CD4-positive, alpha-beta memory T cell (primary cell): ENCODE measurements at regions not wholly inside any gene's neighbourhood (a gene's known extent, or its start where the extent isn't known, plus 50 kb on each side); places are given as distances from the start of the nearest gene placed in this dataset.

Experiments
- CTCF ChIA-PET: fragments of 350-600 bp; sonication (Branson Sonifier 250); formaldehyde crosslinking; loops from one replicate; lab custom pipeline; 2021; ENCODE audit warnings: inconsistent platforms; ENCODE audit not compliant: partially characterized antibody; lab: Charles Lee
- POLR2A ChIA-PET: fragments of 350-600 bp; sonication (Branson Sonifier 250); formaldehyde crosslinking; loops from one replicate; lab custom pipeline; 2021; ENCODE audit not compliant: partially characterized antibody; lab: Charles Lee
- DNase-seq, 5 donors: peaks; one replicate each; pipeline versions ENCODE4 v3.0.0 to v3.0.0-alpha.2; 2020 to 2022; ENCODE audit warnings: mixed read lengths in 1 of 5
- H3K27ac ChIP-seq: one replicate; pipeline ENCODE4 v1.7.0; 2013; ENCODE audit warnings: low read depth, low read length
- H3K27me3 ChIP-seq: 2 replicates; pipeline ENCODE4 v1.7.0; 2013; ENCODE audit warnings: mild to moderate bottlenecking, low read length, moderate library complexity; ENCODE audit not compliant: insufficient read depth
- H3K36me3 ChIP-seq: 2 replicates; pipeline ENCODE4 v1.7.0; 2013; ENCODE audit warnings: mild to moderate bottlenecking, low read length, moderate library complexity; ENCODE audit not compliant: insufficient read depth
- H3K4me1 ChIP-seq: 2 replicates; pipeline ENCODE4 v1.7.0; 2013; ENCODE audit warnings: mild to moderate bottlenecking, low read length, moderate library complexity; ENCODE audit not compliant: insufficient read depth
- H3K4me3 ChIP-seq, 2 donors: one replicate each; pipeline ENCODE4 v1.7.0; 2013; ENCODE audit warnings: low read length in 2 of 2, mild to moderate bottlenecking in 1 of 2
- H3K9me3 ChIP-seq, 2 donors: one replicate each; pipeline ENCODE4 v1.7.0; 2013; ENCODE audit warnings: low read length in 2 of 2, control low read depth in 1 of 2; ENCODE audit not compliant: control insufficient read depth in 1 of 2
- H3K27ac Mint-ChIP-seq, 7 donors: one replicate each; pipeline ENCODE4 v1.8.0; 2020 to 2021; ENCODE audit warnings: mixed read lengths in 7 of 7, mild to moderate bottlenecking in 6 of 7, inconsistent platforms in 3 of 7, moderate library complexity in 3 of 7
- H3K27me3 Mint-ChIP-seq, 2 donors: one replicate each; pipeline ENCODE4 v1.8.0; 2020 to 2021; ENCODE audit warnings: mixed read lengths in 2 of 2
- H3K36me3 Mint-ChIP-seq, 2 donors: one replicate each; pipeline ENCODE4 v1.8.0; 2020 to 2021; ENCODE audit warnings: mixed read lengths in 2 of 2, inconsistent platforms in 1 of 2, mild to moderate bottlenecking in 1 of 2
- H3K4me1 Mint-ChIP-seq, 4 donors: one replicate each; pipeline ENCODE4 v1.8.0; 2020 to 2021; ENCODE audit warnings: mixed read lengths in 4 of 4, mild to moderate bottlenecking in 1 of 4
- H3K4me3 Mint-ChIP-seq, 8 donors: one replicate each; pipeline ENCODE4 v1.8.0; 2020 to 2021; ENCODE audit warnings: mixed read lengths in 8 of 8, mild to moderate bottlenecking in 7 of 8, moderate library complexity in 6 of 8, inconsistent platforms in 3 of 8
- H3K9me3 Mint-ChIP-seq, 8 donors: one replicate each; pipeline ENCODE4 v1.8.0; 2020 to 2021; ENCODE audit warnings: mixed read lengths in 8 of 8, mild to moderate bottlenecking in 5 of 8, inconsistent platforms in 3 of 8, moderate library complexity in 1 of 8
- intact Hi-C: fragments of 100-400 bp; cut with micrococcal nuclease; formaldehyde crosslinking; loops from one replicate; pipeline ENCODE4 v1.15.1; 2023

- Mint-ChIP-seq H3K9me3 (peaks cover 0 to 16% (median 7%) of the 10 kb centered on the region in 8 donors), H3K4me1 (no peaks in the 10 kb centered on the region), H3K36me3 (peaks cover 0 to 1% of the 10 kb centered on the region in 2 donors), H3K27me3 (no peaks in the 10 kb centered on the region), H3K4me3 (no peak overlapping the region), H3K27ac (no peak overlapping the region)
- ChIA-PET POLR2A (no interaction called here), CTCF (interaction anchor here (1.0 kb wide), 1 partner anchor 12 kb away, joined by 3 read pairs; no protein-coding TSS in a partner anchor)
- H3K9me3 ChIP-seq = no peaks in the 10 kb centered on the region
- no peaks in the 10 kb centered on the region for H3K36me3 ChIP-seq
- no peak overlapping the region for H3K4me3 ChIP-seq
- no peaks in the 10 kb centered on the region for H3K27me3 ChIP-seq
- intact Hi-C loops = no loop called here
- no peaks in the 10 kb centered on the region for H3K4me1 ChIP-seq
- no peak overlapping the region for H3K27ac ChIP-seq
- no peak for DNase-seq
Observed at GRCh38 chr6:22833191-22833590, 263.8 kb downstream of the HDGFL1 start.

DNA sequence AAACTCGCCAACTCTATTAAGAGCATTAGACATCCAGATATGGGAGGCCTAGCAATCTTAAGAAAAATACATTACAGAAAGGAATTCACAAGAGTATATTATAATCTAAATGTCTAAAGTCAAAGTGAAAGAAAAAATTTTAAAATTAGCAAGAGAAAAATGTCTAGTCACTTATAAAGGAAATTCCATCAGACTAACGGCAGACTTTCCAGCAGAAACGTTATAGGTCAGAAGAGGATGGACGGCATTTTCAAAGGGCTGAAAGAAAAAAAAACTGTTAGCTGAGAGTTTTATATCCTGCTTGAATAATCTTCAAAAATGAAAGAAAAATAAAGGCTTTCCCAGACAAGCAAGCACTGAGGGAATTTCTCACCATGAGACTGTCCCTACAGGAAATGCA is 269.0 kb downstream of the HDGFL1 start:
- Mint-ChIP-seq H3K4me3 (no peak overlapping the region), H3K9me3 (peaks cover 0 to 18% (median 15%) of the 10 kb centered on the region in 8 donors), H3K36me3 (peaks cover 0 to 1% of the 10 kb centered on the region in 2 donors), H3K27ac (no peak overlapping the region), H3K4me1 (no peaks in the 10 kb centered on the region), H3K27me3 (no peaks in the 10 kb centered on the region)
- Histone ChIP-seq H3K9me3 (no peaks in the 10 kb centered on the region), H3K4me3 (no peak overlapping the region), H3K27ac (no peak overlapping the region), H3K36me3 (no peaks in the 10 kb centered on the region), H3K4me1 (no peaks in the 10 kb centered on the region), H3K27me3 (no peaks in the 10 kb centered on the region)
- CTCF ChIA-PET = no interaction called here
- POLR2A ChIA-PET = no interaction called here
- no peak for DNase-seq
- intact Hi-C loops = no loop called here

GRCh38 chr6:22845467-22845866 is 276.1 kb downstream of the HDGFL1 start:
- Mint-ChIP-seq H3K27ac (no peak overlapping the region), H3K36me3 (no peaks in the 10 kb centered on the region), H3K4me1 (no peaks in the 10 kb centered on the region), H3K27me3 (no peaks in the 10 kb centered on the region), H3K9me3 (peaks cover 0 to 7% (median 3%) of the 10 kb centered on the region in 8 donors), H3K4me3 (no peak overlapping the region)
- intact Hi-C loops = no loop called here
- CTCF ChIA-PET = no interaction called here
- Histone ChIP-seq H3K36me3 (no peaks in the 10 kb centered on the region), H3K27me3 (no peaks in the 10 kb centered on the region), H3K27ac (no peak overlapping the region), H3K9me3 (no peaks in the 10 kb centered on the region), H3K4me1 (no peaks in the 10 kb centered on the region), H3K4me3 (no peak overlapping the region)
- POLR2A ChIA-PET = no interaction called here
- DNase-seq = no peak

GRCh38 chr6:22848121-22848520 is 278.8 kb downstream of the HDGFL1 start:
- Mint-ChIP-seq H3K4me3 (no peak overlapping the region), H3K27ac (no peak overlapping the region), H3K9me3 (peaks cover 0 to 7% (median 2%) of the 10 kb centered on the region in 8 donors), H3K27me3 (no peaks in the 10 kb centered on the region), H3K36me3 (no peaks in the 10 kb centered on the region), H3K4me1 (no peaks in the 10 kb centered on the region)
- Histone ChIP-seq H3K9me3 (no peaks in the 10 kb centered on the region), H3K27ac (no peak overlapping the region), H3K4me3 (no peak overlapping the region), H3K36me3 (no peaks in the 10 kb centered on the region), H3K27me3 (no peaks in the 10 kb centered on the region), H3K4me1 (no peaks in the 10 kb centered on the region)
- intact Hi-C loops = no loop called here
- POLR2A ChIA-PET = no interaction called here
- no peak for DNase-seq
- CTCF ChIA-PET = no interaction called here

- H3K4me1 ChIP-seq = no peaks in the 10 kb centered on the region
- CTCF ChIA-PET = no interaction called here
- Mint-ChIP-seq H3K36me3 (no peaks in the 10 kb centered on the region), H3K27me3 (no peaks in the 10 kb centered on the region), H3K4me1 (no peaks in the 10 kb centered on the region), H3K27ac (no peak overlapping the region), H3K9me3 (peaks cover 0 to 3% (median under 1%) of the 10 kb centered on the region in 8 donors), H3K4me3 (no peak overlapping the region)
- H3K9me3 ChIP-seq = no peaks in the 10 kb centered on the region
- H3K27me3 ChIP-seq = no peaks in the 10 kb centered on the region
- H3K27ac ChIP-seq = no peak overlapping the region
- POLR2A ChIA-PET = no interaction called here
- no peak for DNase-seq
- intact Hi-C loops = no loop called here
- no peaks in the 10 kb centered on the region for H3K36me3 ChIP-seq
- H3K4me3 ChIP-seq = no peak overlapping the region
Observed at GRCh38 chr6:22849921-22850320, 280.6 kb downstream of the HDGFL1 start.

- H3K4me1 Mint-ChIP-seq = no peaks in the 10 kb centered on the region
- H3K27ac Mint-ChIP-seq = no peak overlapping the region
- no peaks in the 10 kb centered on the region for H3K36me3 ChIP-seq
- CTCF ChIA-PET = no interaction called here
- no peaks in the 10 kb centered on the region for H3K4me1 ChIP-seq
- no peak overlapping the region for H3K4me3 ChIP-seq
- H3K9me3 Mint-ChIP-seq = peaks cover 0 to 3% (median 0%) of the 10 kb centered on the region in 8 donors
- no peaks in the 10 kb centered on the region for H3K9me3 ChIP-seq
- intact Hi-C loops = no loop called here
- H3K4me3 Mint-ChIP-seq = no peak overlapping the region
- POLR2A ChIA-PET = no interaction called here
- DNase-seq = no peak
- H3K36me3 Mint-ChIP-seq = no peaks in the 10 kb centered on the region
- no peaks in the 10 kb centered on the region for H3K27me3 Mint-ChIP-seq
- no peaks in the 10 kb centered on the region for H3K27me3 ChIP-seq
- H3K27ac ChIP-seq = no peak overlapping the region
Observed at GRCh38 chr6:22852101-22852500, 282.7 kb downstream of the HDGFL1 start.

DNA sequence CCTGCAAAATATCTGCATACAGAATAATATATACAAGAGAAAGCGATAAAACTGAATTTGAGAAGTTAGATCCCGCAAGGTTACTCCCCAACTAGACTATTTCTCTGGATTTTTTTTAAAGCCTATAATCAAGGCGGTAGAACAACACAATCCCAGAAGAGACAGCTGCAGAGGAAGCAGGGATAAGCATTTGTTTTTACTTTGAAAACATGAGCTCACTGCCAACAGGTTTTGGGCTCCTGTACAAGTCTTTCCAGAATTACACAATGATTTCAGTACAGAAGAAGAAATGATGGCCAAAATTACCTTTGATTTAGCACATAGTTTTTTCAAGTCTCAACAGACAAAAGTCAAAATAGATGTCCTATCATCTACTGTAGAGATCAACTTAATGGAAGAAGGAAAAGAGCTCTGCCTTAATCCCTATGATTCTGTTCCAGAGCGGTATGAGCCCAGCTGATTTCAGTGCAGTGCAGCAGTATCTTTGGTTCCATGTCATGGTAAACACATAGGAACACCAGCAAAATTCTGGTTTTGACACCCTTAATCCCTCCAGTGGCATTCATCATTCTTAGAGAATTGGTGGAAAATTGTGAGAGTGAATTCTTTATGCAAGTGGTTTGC is 304.3 kb downstream of the HDGFL1 start:
- H3K27ac Mint-ChIP-seq = no peak overlapping the region
- no peak overlapping the region for H3K4me3 Mint-ChIP-seq
- CTCF ChIA-PET = no interaction called here
- Histone ChIP-seq H3K27ac (no peak overlapping the region), H3K4me1 (no peaks in the 10 kb centered on the region), H3K4me3 (no peak overlapping the region), H3K27me3 (no peaks in the 10 kb centered on the region), H3K36me3 (no peaks in the 10 kb centered on the region), H3K9me3 (no peaks in the 10 kb centered on the region)
- no peaks in the 10 kb centered on the region for H3K27me3 Mint-ChIP-seq
- H3K36me3 Mint-ChIP-seq = no peaks in the 10 kb centered on the region
- H3K4me1 Mint-ChIP-seq = no peaks in the 10 kb centered on the region
- no peak for DNase-seq
- H3K9me3 Mint-ChIP-seq = peaks cover 0 to 13% (median 6%) of the 10 kb centered on the region in 8 donors
- intact Hi-C loops = no loop called here
- POLR2A ChIA-PET = no interaction called here
